IMR-90 (cell line): ENCODE measurements at regions not wholly inside any gene's neighbourhood (a gene's known extent, or its start where the extent isn't known, plus 50 kb on each side); places are given as distances from the start of the nearest gene placed in this dataset.

ENCODE experiments used
- ATAC-seq: fragments of 200-7000 bp; cut with Tn5 transposase; 2 replicates; pipeline ENCODE4 v1.9.1; 2020; ENCODE audit warnings: low read depth, mild to moderate bottlenecking, moderate library complexity
- BruUV-seq: library from RNA; stranded (reverse); fragments of 400-500 nt; replicated peaks from 2 replicates; lab custom pipeline; 2021; lab: Mats Ljungman, UMichigan
- CTCF ChIA-PET: fragments of 300-600 bp; formaldehyde crosslinking; extraction: SDS; loops from one replicate; lab custom pipeline; 2021; ENCODE audit warnings: antibody characterized with exemption; lab: Yijun Ruan, JAX
- POLR2A ChIA-PET: fragments of 300-600 bp; sonication (Branson Sonifier 250); formaldehyde crosslinking; loops from one replicate; lab custom pipeline; 2022; ENCODE audit warnings: antibody characterized with exemption; ENCODE audit not compliant: unreplicated experiment; lab: Charles Lee
- DNase-seq: peaks from one replicate; pipeline ENCODE4 v3.0.0; 2013
- H2AFZ ChIP-seq: replicated peaks from 2 replicates; pipeline ENCODE3; 2013; ENCODE audit warnings: low read length, mild to moderate bottlenecking; ENCODE audit not compliant: poor library complexity
- H2AK5ac ChIP-seq: 2 replicates; pipeline ENCODE4 v1.6.1; 2013; ENCODE audit warnings: low read depth, low read length, inconsistent platforms
- H2AK9ac ChIP-seq: replicated peaks from 2 replicates; pipeline ENCODE3; 2013; ENCODE audit warnings: mild to moderate bottlenecking, low read depth, low read length, moderate library complexity; ENCODE audit not compliant: poor library complexity
- H2BK120ac ChIP-seq: 2 replicates; pipeline ENCODE4 v1.6.1; 2013; ENCODE audit warnings: low read depth, low read length, inconsistent platforms
- H2BK15ac ChIP-seq: 3 replicates; pipeline ENCODE4 v1.6.1; 2013; ENCODE audit warnings: low read depth, low read length, inconsistent platforms
- H2BK20ac ChIP-seq: 2 replicates; pipeline ENCODE4 v1.6.1; 2013; ENCODE audit warnings: low read depth, mild to moderate bottlenecking, inconsistent platforms, low read length, moderate library complexity
- H2BK5ac ChIP-seq: 2 replicates; pipeline ENCODE4 v1.6.1; 2013; ENCODE audit warnings: mild to moderate bottlenecking, low read depth, low read length, inconsistent platforms; ENCODE audit not compliant: poor library complexity, severe bottlenecking
- H3K14ac ChIP-seq: replicated peaks from 2 replicates; pipeline ENCODE4 v1.6.1; 2013; ENCODE audit warnings: low read depth, low read length, inconsistent platforms
- H3K18ac ChIP-seq: 2 replicates; pipeline ENCODE4 v1.6.1; 2013; ENCODE audit warnings: low read depth, low read length, control low read depth
- H3K23ac ChIP-seq: 2 replicates; pipeline ENCODE4 v1.6.1; 2013; ENCODE audit warnings: low read depth, low read length, inconsistent platforms
- H3K27ac ChIP-seq: 2 replicates; pipeline ENCODE4 v1.5.1; 2013; ENCODE audit warnings: mild to moderate bottlenecking, control low read depth, low read length; ENCODE audit not compliant: insufficient read depth
- H3K27me3 ChIP-seq: 2 replicates; pipeline ENCODE4 v1.6.1; 2013; ENCODE audit warnings: low read length; ENCODE audit not compliant: control insufficient read depth, insufficient read depth
- H3K36me3 ChIP-seq: 2 replicates; pipeline ENCODE4 v1.6.1; 2013; ENCODE audit warnings: low read length, mixed read lengths; ENCODE audit not compliant: control insufficient read depth, insufficient read depth
- H3K4ac ChIP-seq: 2 replicates; pipeline ENCODE4 v1.6.1; 2013; ENCODE audit warnings: low read depth, low read length, inconsistent platforms
- H3K4me1 ChIP-seq: 2 replicates; pipeline ENCODE4 v1.6.1; 2013; ENCODE audit warnings: low read length, mixed read lengths; ENCODE audit not compliant: control insufficient read depth, insufficient read depth
- H3K4me2 ChIP-seq: 2 replicates; pipeline ENCODE4 v1.6.1; 2013; ENCODE audit warnings: low read depth, mild to moderate bottlenecking, control low read depth, low read length, moderate library complexity
- H3K4me3 ChIP-seq: 2 replicates; pipeline ENCODE4 v1.5.1; 2013; ENCODE audit warnings: low read depth, mild to moderate bottlenecking, control low read depth, low read length, moderate library complexity; ENCODE audit not compliant: insufficient read depth
- H3K56ac ChIP-seq: 2 replicates; pipeline ENCODE4 v1.6.1; 2013; ENCODE audit warnings: low read length, inconsistent platforms; ENCODE audit not compliant: insufficient read depth; ENCODE audit errors: extremely low read depth
- H3K79me1 ChIP-seq, 2 experiments: 2 replicates each; pipeline ENCODE4 v1.6.1; 2013; ENCODE audit warnings: low read length in 2 of 2, inconsistent platforms in 1 of 2, low read depth in 1 of 2
- H3K9ac ChIP-seq: 2 replicates; pipeline ENCODE4 v1.6.1; 2013; ENCODE audit warnings: low read depth, low read length, control low read depth
- H3K9me1 ChIP-seq: 2 replicates; pipeline ENCODE4 v1.6.1; 2013; ENCODE audit warnings: low read length, inconsistent platforms; ENCODE audit not compliant: insufficient read depth
- H3K9me3 ChIP-seq: 2 replicates; pipeline ENCODE4 v1.6.1; 2013; ENCODE audit warnings: low read length; ENCODE audit not compliant: control insufficient read depth, insufficient read depth
- H4K20me1 ChIP-seq: 2 replicates; pipeline ENCODE4 v1.6.1; 2013; ENCODE audit warnings: low read length, inconsistent platforms; ENCODE audit not compliant: insufficient read depth
- H4K5ac ChIP-seq: 2 replicates; pipeline ENCODE4 v1.6.1; 2013; ENCODE audit warnings: mild to moderate bottlenecking, low read depth, low read length, control low read depth
- H4K8ac ChIP-seq, 2 experiments: 2 replicates each; pipeline ENCODE4 v1.6.1; 2013; ENCODE audit warnings: low read depth in 2 of 2, low read length in 2 of 2, control low read depth in 1 of 2, inconsistent platforms in 1 of 2
- H4K91ac ChIP-seq: 2 replicates; pipeline ENCODE4 v1.6.1; 2013; ENCODE audit warnings: low read depth, low read length, inconsistent platforms; ENCODE audit not compliant: insufficient read depth
- CHD1 ChIP-seq: IDR thresholded peaks from 2 replicates; pipeline ENCODE4 v1.6.1; 2012; ENCODE audit warnings: low read depth, low read length, improper control_type of control experiment
- FOS ChIP-seq: fragments of 150-350 bp; IDR thresholded peaks from 2 replicates; pipeline ENCODE4 v1.6.1; 2016; ENCODE audit warnings: low read depth, low read length
- MAFK ChIP-seq: IDR thresholded peaks from 2 replicates; pipeline ENCODE4 v1.6.1; 2012; ENCODE audit warnings: low read depth, low read length, improper control_type of control experiment
- MAZ ChIP-seq: IDR thresholded peaks from 2 replicates; pipeline ENCODE4 v1.6.1; 2012; ENCODE audit warnings: low read depth, mild to moderate bottlenecking, low read length, improper control_type of control experiment, moderate library complexity, borderline replicate concordance
- MXI1 ChIP-seq: IDR thresholded peaks from 2 replicates; pipeline ENCODE4 v1.6.1; 2012; ENCODE audit warnings: low read depth, mild to moderate bottlenecking, low read length, moderate library complexity, borderline replicate concordance
- NFE2L2 ChIP-seq: fragments of 150-350 bp; IDR thresholded peaks from 2 replicates; pipeline ENCODE4 v1.6.1; 2016; ENCODE audit warnings: low read depth, mild to moderate bottlenecking, low read length
- POLR2A ChIP-seq: IDR thresholded peaks from 2 replicates; pipeline ENCODE4 v1.6.1; 2012; ENCODE audit warnings: mild to moderate bottlenecking, low read depth, low read length
- RAD21 ChIP-seq: IDR thresholded peaks from 2 replicates; pipeline ENCODE4 v1.6.1; 2012; ENCODE audit warnings: low read length, improper control_type of control experiment
- RCOR1 ChIP-seq: IDR thresholded peaks from 2 replicates; pipeline ENCODE4 v1.6.1; 2012; ENCODE audit warnings: mild to moderate bottlenecking, low read length, improper control_type of control experiment; ENCODE audit not compliant: insufficient replicate concordance
- RFX5 ChIP-seq: IDR thresholded peaks from 2 replicates; pipeline ENCODE4 v1.8.0; 2012; ENCODE audit warnings: low read depth, mild to moderate bottlenecking, low read length, moderate library complexity
- SMC3 ChIP-seq: fragments of 150-350 bp; IDR thresholded peaks from 2 replicates; pipeline ENCODE4 v1.6.1; 2016; ENCODE audit warnings: low read depth, mild to moderate bottlenecking, antibody characterized with exemption, low read length, moderate library complexity
- USF2 ChIP-seq: fragments of 150-350 bp; IDR thresholded peaks from 2 replicates; pipeline ENCODE4 v1.6.1; 2017; ENCODE audit warnings: mild to moderate bottlenecking, antibody characterized with exemption, low read length, low read depth
- whole genome bisulfite sequencing, 2 experiments: methylation state at CpG; one replicate each; pipeline versions ENCODE4 v1.1.5 to v1.1.7; 2013; ENCODE audit warnings: missing lambda C conversion rate in 2 of 2; ENCODE audit not compliant: insufficient read length in 1 of 2; ENCODE audit errors: extremely low coverage in 2 of 2; 5-methylcytosine and 5-hydroxymethylcytosine counted together
- dilution Hi-C: fragments of 300-500 bp; cut with HindIII; formaldehyde crosslinking; loops from one replicate; pipeline ENCODE4 v1.14.3; 2018; ENCODE audit warnings: low sequenced_read_pairs; ENCODE audit not compliant: unreplicated experiment
- in situ Hi-C: fragments of 300-500 bp; cut with MboI; formaldehyde crosslinking; loops from 3 replicates; pipeline ENCODE4 v1.14.3; 2019; ENCODE audit warnings: low sequenced_read_pairs, inconsistent platforms, mixed read lengths
- intact Hi-C: fragments of 100-400 bp; cut with micrococcal nuclease; formaldehyde crosslinking; loops from 2 replicates; pipeline ENCODE4 v1.10.0; 2022
- TF ChIP-seq, protein P1 (sequence below): conservative IDR thresholded peaks from 2 replicates; pipeline ENCODE4 v1.5.1; 2012; ENCODE audit warnings: mild to moderate bottlenecking, low read depth, low read length, improper control_type of control experiment

- CTCF ChIA-PET = no interaction called here
Measured at GRCh38 chr21:32093646-32094462, 185.0 kb downstream of the MIS18A start.

More at GRCh38 chr21:32093646-32094462, 185.0 kb downstream of the MIS18A start:
- POLR2A ChIA-PET = no interaction called here
- Histone ChIP-seq H2BK120ac (no peak overlapping the region), H3K23ac (no peak overlapping the region), H2AFZ (no peak overlapping the region), H3K56ac (no peak overlapping the region), H3K9me1 (no peaks in the 10 kb centered on the region), H4K91ac (no peak overlapping the region), H2BK5ac (no peak overlapping the region), H3K79me1 (no peaks in the 10 kb centered on the region), H3K4me3 (no peak overlapping the region), H3K36me3 (no peaks in the 10 kb centered on the region), H4K5ac (no peak overlapping the region), H4K20me1 (no peaks in the 10 kb centered on the region), H3K4me1 (no peaks in the 10 kb centered on the region), H3K4me2 (no peak overlapping the region), H3K9me3 (no peaks in the 10 kb centered on the region), H2AK5ac (no peak overlapping the region), H2BK20ac (no peak overlapping the region), H3K27me3 (no peaks in the 10 kb centered on the region; the same call in 1 of the 2 replicates), H3K14ac (no peak overlapping the region), H3K18ac (no peak overlapping the region), H2BK15ac (no peak overlapping the region), H4K8ac (no peak overlapping the region), H2AK9ac (no peak overlapping the region), H3K4ac (no peak overlapping the region), H3K27ac (no peak overlapping the region), H3K9ac (no peak overlapping the region)
- no peak for DNase-seq
- intact Hi-C loops (no loop called here), in situ Hi-C loops (no loop called here), dilution Hi-C loops (no loop called here)
- no CpG with 5 or more reads among the region's 7 CpGs for WGBS, 2 experiments
- ATAC-seq = no peak
- BruUV-seq = no TSS peak
- TF ChIP-seq, protein P1, sequence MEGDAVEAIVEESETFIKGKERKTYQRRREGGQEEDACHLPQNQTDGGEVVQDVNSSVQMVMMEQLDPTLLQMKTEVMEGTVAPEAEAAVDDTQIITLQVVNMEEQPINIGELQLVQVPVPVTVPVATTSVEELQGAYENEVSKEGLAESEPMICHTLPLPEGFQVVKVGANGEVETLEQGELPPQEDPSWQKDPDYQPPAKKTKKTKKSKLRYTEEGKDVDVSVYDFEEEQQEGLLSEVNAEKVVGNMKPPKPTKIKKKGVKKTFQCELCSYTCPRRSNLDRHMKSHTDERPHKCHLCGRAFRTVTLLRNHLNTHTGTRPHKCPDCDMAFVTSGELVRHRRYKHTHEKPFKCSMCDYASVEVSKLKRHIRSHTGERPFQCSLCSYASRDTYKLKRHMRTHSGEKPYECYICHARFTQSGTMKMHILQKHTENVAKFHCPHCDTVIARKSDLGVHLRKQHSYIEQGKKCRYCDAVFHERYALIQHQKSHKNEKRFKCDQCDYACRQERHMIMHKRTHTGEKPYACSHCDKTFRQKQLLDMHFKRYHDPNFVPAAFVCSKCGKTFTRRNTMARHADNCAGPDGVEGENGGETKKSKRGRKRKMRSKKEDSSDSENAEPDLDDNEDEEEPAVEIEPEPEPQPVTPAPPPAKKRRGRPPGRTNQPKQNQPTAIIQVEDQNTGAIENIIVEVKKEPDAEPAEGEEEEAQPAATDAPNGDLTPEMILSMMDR = no peak
- TF ChIP-seq MXI1 (no peak), RFX5 (no peak), NFE2L2 (no peak), RCOR1 (no peak), FOS (no peak), CHD1 (no peak), MAZ (no peak), USF2 (no peak), RAD21 (no peak), MAFK (no peak), SMC3 (no peak), POLR2A (no peak)
